Endodermal cell (in vitro differentiated cells): ENCODE measurements at regions not wholly inside any gene's neighbourhood (a gene's known extent, or its start where the extent isn't known, plus 50 kb on each side); places are given as distances from the start of the nearest gene placed in this dataset.

ENCODE experiments used
- DNase-seq: peaks from one replicate; pipeline ENCODE4 v3.0.0-alpha.2; 2017
- H3K27ac ChIP-seq: 2 replicates; pipeline ENCODE4 v1.5.1; 2013; ENCODE audit warnings: mild to moderate bottlenecking, low read depth, low read length, moderate library complexity
- H3K27me3 ChIP-seq: 2 replicates; pipeline ENCODE4 v1.6.1; 2013; ENCODE audit warnings: mild to moderate bottlenecking, low read length, moderate library complexity; ENCODE audit not compliant: insufficient read depth, control insufficient read depth, poor library complexity, severe bottlenecking
- H3K36me3 ChIP-seq: 2 replicates; pipeline ENCODE4 v1.7.0; 2013; ENCODE audit warnings: mild to moderate bottlenecking, low read length, moderate library complexity; ENCODE audit not compliant: control insufficient read depth, insufficient read depth
- H3K4me1 ChIP-seq: one replicate; pipeline ENCODE4 v1.7.0; 2013; ENCODE audit warnings: low read length; ENCODE audit not compliant: control insufficient read depth, insufficient read depth
- H3K4me3 ChIP-seq: 2 replicates; pipeline ENCODE4 v1.5.1; 2013; ENCODE audit warnings: mild to moderate bottlenecking, low read length, moderate library complexity
- H3K9ac ChIP-seq: 2 replicates; pipeline ENCODE4 v1.6.1; 2013; ENCODE audit warnings: mild to moderate bottlenecking, low read length, moderate library complexity; ENCODE audit not compliant: poor library complexity, severe bottlenecking; ENCODE audit errors: extremely low read depth
- H3K9me3 ChIP-seq: 2 replicates; pipeline ENCODE4 v1.6.1; 2013; ENCODE audit warnings: mild to moderate bottlenecking, low read length, moderate library complexity; ENCODE audit not compliant: control insufficient read depth
- H3K27ac Mint-ChIP-seq: 2 replicates; pipeline ENCODE4 v1.8.0; 2020; ENCODE audit warnings: mixed read lengths
- H3K27me3 Mint-ChIP-seq: 2 replicates; pipeline ENCODE4 v1.8.0; 2021; ENCODE audit warnings: mild to moderate bottlenecking, mixed read lengths; ENCODE audit not compliant: insufficient read depth
- H3K36me3 Mint-ChIP-seq: 2 replicates; pipeline ENCODE4 v1.8.0; 2020; ENCODE audit warnings: low read depth, mixed read lengths
- H3K4me1 Mint-ChIP-seq: 2 replicates; pipeline ENCODE4 v1.8.0; 2020; ENCODE audit warnings: mixed read lengths
- H3K4me3 Mint-ChIP-seq: 2 replicates; pipeline ENCODE4 v1.8.0; 2020; ENCODE audit warnings: mild to moderate bottlenecking, moderate library complexity, mixed read lengths
- H3K9me3 Mint-ChIP-seq: 2 replicates; pipeline ENCODE4 v1.8.0; 2020; ENCODE audit warnings: mild to moderate bottlenecking, mixed read lengths
- WGBS, 2 experiments: methylation state at CpG; one replicate each; pipeline versions ENCODE4 v1.1.5 to v1.1.7; 2013; ENCODE audit warnings: missing lambda C conversion rate in 2 of 2, mixed read lengths in 1 of 2; ENCODE audit not compliant: insufficient coverage in 1 of 2, insufficient read length in 1 of 2; 5-methylcytosine and 5-hydroxymethylcytosine counted together
- TF ChIP-seq, protein P1 (sequence below): fragments of 200-600 bp; sonication (generic); conservative IDR thresholded peaks from 2 replicates; pipeline ENCODE4 v1.5.0; 2021; ENCODE audit warnings: antibody characterized with exemption, mild to moderate bottlenecking

DNA sequence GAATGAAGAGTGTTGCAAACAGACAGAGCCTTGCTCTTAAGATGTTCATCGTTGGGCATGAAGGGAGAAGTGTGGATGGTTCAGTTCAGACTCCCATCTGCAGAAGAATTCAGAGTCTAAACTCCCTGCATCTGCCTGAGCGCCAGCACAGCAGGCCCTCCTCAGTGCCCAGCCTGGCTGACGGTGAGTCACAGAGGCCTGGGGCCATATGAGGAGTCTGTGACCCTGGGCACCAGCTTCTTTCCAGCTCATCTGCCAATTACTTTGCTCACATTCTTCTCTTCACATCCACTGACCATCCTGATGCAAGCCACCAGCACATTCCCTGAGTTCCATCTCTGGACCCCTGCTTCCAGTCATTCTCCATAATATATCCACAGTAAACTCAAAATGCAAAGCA lies 401.1 kb upstream of the TRPC7 start:
- no peaks in the 10 kb centered on the region for H3K36me3 ChIP-seq
- Mint-ChIP-seq H3K4me1 (peaks cover 6% of the 10 kb centered on the region), H3K27me3 (no peaks in the 10 kb centered on the region), H3K27ac (no peak overlapping the region), H3K4me3 (no peak overlapping the region), H3K36me3 (no peaks in the 10 kb centered on the region), H3K9me3 (no peaks in the 10 kb centered on the region)
- no peaks in the 10 kb centered on the region for H3K4me1 ChIP-seq
- WGBS, 2 experiments = 81 to 90% methylated on average over 1 to 3 of the region's 3 CpGs
- no peak for DNase-seq
- H3K4me3 ChIP-seq = no peak overlapping the region
- no peak overlapping the region for H3K9ac ChIP-seq
- H3K27ac ChIP-seq = no peak overlapping the region
- TF ChIP-seq, protein P1, sequence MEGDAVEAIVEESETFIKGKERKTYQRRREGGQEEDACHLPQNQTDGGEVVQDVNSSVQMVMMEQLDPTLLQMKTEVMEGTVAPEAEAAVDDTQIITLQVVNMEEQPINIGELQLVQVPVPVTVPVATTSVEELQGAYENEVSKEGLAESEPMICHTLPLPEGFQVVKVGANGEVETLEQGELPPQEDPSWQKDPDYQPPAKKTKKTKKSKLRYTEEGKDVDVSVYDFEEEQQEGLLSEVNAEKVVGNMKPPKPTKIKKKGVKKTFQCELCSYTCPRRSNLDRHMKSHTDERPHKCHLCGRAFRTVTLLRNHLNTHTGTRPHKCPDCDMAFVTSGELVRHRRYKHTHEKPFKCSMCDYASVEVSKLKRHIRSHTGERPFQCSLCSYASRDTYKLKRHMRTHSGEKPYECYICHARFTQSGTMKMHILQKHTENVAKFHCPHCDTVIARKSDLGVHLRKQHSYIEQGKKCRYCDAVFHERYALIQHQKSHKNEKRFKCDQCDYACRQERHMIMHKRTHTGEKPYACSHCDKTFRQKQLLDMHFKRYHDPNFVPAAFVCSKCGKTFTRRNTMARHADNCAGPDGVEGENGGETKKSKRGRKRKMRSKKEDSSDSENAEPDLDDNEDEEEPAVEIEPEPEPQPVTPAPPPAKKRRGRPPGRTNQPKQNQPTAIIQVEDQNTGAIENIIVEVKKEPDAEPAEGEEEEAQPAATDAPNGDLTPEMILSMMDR = no peak
- no peaks in the 10 kb centered on the region for H3K9me3 ChIP-seq
- H3K27me3 ChIP-seq = no peaks in the 10 kb centered on the region

DNA sequence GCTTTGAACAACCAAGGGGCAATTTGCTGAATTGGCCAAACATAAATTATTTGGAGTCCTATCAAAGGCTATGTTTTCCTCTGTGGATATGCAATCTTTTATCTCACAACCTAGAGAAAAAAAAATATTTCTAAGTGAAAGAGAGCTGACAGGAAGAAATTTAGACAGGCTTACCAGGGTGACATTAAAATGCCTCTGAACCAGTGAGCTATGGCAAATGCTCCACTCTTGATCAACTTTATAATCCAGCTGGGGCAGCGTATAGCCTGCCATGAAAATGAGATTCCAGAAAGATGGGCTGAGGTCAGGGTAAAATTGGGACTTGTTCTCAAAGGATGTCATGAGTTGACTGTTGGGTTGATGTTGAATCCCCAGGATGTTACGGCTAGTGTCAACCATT lies 399.3 kb upstream of the TRPC7 start:
- TF ChIP-seq, protein P1 = no peak
- H3K36me3 Mint-ChIP-seq = no peaks in the 10 kb centered on the region

DNA sequence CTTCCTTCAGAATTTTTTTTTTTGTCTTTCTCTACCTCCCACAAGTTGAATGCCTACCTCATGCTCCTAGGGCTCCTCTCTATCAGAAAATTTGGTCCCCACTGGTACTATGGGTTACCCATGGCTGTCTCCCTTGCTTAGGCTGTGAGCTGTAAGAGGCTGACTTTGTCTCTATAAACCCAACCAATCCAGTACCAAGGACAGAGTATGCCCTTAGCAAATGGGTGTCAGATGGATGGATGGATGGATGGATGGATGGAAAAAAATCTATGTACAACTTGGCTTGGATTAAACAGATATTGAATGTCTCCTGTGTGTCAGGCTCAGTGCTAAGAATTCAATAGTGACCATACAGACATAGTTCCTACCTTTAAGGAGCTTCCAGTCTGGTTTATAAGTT lies 398.2 kb upstream of the TRPC7 start:
- H3K36me3 Mint-ChIP-seq = no peaks in the 10 kb centered on the region
- no peak for DNase-seq
- Histone ChIP-seq H3K36me3 (no peaks in the 10 kb centered on the region), H3K9ac (no peak overlapping the region), H3K4me3 (no peak overlapping the region), H3K9me3 (no peaks in the 10 kb centered on the region), H3K4me1 (no peaks in the 10 kb centered on the region), H3K27ac (no peak overlapping the region), H3K27me3 (no peaks in the 10 kb centered on the region)
- H3K27me3 Mint-ChIP-seq = no peaks in the 10 kb centered on the region
- H3K9me3 Mint-ChIP-seq = no peaks in the 10 kb centered on the region
- no peak overlapping the region for H3K4me3 Mint-ChIP-seq
- H3K4me1 Mint-ChIP-seq = no peaks in the 10 kb centered on the region
- TF ChIP-seq, protein P1 = no peak
- H3K27ac Mint-ChIP-seq = no peak overlapping the region

More for the DNA sequence above, 399.3 kb upstream of the TRPC7 start:
- no peak overlapping the region for H3K4me3 Mint-ChIP-seq
- no peak overlapping the region for H3K27ac Mint-ChIP-seq
- no peaks in the 10 kb centered on the region for H3K4me1 Mint-ChIP-seq
- H3K9me3 ChIP-seq = no peaks in the 10 kb centered on the region
- no peaks in the 10 kb centered on the region for H3K4me1 ChIP-seq
- H3K9me3 Mint-ChIP-seq = no peaks in the 10 kb centered on the region
- no peaks in the 10 kb centered on the region for H3K36me3 ChIP-seq
- 86 to 92% methylated on average over 2 of the region's 2 CpGs for WGBS, 2 experiments
- no peak overlapping the region for H3K27ac ChIP-seq
- no peaks in the 10 kb centered on the region for H3K27me3 ChIP-seq
- no peak for DNase-seq
- no peak overlapping the region for H3K4me3 ChIP-seq
- H3K27me3 Mint-ChIP-seq = no peaks in the 10 kb centered on the region
- H3K9ac ChIP-seq = no peak overlapping the region
